DMS153 treated with DMSO at 0.1 percent for 48 hours (cell line): ENCODE measurements at regions not wholly inside any gene's neighbourhood (a gene's known extent, or its start where the extent isn't known, plus 50 kb on each side); places are given as distances from the start of the nearest gene placed in this dataset.
"Not testable (repeated sequence)": the region's sequence is repeated elsewhere in the genome, so short reads cannot be mapped to it uniquely, and the experiment has no call there.

Experiments
- DNase-seq: peaks from one replicate; lab custom pipeline; 2025; ENCODE audit not compliant: unreplicated experiment; lab: John Stamatoyannopoulos, UW

DNA sequence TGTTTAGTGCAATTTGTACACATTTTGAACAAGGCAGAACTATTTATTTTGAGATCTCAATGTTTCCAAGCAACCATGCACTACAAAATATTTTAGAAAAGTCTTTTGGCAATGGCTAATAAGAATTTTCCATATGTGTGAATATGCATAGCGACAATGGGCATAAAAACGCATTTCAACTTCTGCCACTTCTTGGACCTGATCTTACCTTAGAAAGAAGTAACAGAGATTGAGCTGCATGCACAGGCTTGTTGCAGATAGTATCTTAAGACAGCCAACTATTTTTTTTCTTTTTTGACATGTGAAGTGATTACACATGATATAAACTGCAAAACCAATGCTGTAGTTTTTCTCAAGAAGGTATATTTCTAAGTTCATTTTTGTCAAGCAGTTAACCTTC lies 210.4 kb upstream of the PHACTR1 start:
- DNase-seq = no peak

DNA sequence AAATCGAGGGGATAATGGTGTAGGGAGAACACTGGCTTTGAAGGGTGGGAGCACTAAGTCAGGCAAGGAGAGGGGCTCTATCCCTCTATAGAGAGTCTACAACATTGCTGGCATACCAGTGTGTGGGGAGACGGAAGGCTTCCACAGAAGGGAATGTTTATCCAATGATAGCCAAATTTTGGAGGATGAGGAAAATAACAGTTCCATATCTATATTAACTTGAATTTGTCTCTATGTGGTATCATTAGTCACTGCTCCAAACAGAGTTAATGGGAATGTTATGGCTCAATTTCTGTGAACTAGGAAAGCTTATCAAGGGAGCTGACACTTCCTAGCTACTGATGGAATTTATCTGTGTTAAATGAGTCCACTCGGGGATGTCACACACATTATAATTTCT lies 208.9 kb upstream of the PHACTR1 start:
- no peak for DNase-seq

DNA sequence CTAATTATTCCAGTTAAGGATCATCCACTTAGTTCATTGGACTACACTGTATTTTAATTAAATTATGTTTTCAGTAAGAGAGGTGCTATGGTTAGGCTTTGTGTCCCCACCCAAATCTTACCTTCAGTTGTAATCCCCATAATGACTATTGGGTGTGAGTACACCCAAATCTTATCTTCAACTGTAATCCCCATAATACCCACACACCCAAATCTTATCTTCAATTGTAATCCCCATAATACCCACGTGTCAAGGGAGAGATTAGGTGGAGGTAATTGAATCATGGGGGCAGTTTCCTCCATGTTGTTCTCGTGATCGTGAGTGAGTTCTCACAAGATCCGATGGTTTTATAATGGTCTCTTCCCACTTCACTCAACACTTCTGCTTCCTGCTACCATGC lies 208.0 kb upstream of the PHACTR1 start:
- DNase-seq = no peak

DNA sequence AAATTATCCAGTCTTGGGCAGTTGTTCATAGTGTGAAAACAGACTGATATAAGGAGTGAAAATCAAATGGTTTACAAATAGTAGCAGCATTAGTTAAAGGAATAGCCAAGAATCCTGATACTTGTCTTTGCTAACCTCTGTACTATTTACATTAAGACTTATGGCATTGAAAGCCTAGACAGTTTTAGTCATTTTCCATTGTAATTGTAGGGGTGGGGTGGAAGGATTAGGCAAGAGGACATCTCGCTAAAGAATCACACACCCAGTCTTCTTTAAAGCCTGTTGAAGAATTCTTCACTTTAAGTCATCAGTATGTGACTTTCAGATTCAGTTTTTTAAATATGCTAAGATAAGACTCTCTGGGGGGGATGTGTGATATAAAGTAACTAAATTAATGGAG lies 207.5 kb upstream of the PHACTR1 start:
- no peak for DNase-seq

DNA sequence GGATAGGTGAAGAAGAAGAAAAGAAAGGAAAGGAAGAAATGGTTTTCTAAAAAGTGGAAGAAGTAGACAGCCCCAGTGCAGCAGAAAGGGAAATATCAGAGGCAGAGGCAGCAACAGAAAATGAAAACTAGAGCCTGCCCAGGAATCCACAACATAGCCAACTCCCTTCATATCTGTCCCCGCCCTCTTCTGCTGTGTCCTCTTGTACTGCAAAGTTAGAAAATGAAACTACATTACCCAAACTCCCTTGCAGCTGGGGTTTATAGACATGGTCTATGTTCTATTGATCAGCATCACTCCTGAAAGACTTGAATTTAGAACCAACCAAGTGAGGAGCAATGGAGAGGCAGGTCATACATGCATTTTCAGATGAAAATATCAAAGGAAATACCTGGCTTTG lies 200.5 kb upstream of the PHACTR1 start:
- no peak for DNase-seq

DNA sequence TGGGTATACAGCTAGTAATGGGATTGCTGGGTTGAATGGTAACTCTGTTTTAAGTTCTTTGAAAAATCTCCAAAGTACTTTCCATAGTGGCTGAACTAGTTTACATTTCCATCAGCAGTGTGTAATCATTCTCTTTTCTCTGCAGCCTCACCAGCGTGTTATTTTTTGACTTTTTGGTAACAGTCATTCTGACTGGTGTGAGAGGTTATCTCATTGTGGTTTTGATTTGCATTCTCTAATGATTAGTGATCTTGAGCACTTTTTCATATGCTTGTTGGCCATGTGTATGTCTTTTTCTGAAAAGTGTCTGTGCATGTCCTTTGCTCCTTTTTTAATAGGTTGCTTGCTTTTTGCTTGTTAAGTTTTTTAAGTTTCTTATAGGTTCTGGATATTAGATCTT lies 194.2 kb upstream of the PHACTR1 start:
- DNase-seq = no peak

DNA sequence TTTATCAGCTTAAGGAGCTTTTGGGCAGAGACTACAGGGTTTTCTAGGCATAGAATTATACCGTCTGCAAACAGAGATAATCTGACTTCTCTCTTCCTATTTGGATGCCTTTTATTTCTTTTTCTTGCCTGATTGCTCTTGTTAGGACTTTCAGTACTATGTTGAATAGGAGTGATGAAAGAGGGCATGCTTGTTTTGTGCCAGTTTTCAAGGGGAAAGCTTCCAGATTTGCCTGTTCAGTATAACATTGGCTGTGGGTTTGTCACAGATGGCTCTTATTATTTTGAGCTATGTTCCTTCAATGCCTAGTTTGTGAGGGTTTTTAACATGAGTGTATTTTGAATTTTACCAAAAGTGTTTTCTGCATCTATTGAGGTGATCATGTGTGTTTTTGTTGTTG lies 192.8 kb upstream of the PHACTR1 start:
- no peak for DNase-seq

DNA sequence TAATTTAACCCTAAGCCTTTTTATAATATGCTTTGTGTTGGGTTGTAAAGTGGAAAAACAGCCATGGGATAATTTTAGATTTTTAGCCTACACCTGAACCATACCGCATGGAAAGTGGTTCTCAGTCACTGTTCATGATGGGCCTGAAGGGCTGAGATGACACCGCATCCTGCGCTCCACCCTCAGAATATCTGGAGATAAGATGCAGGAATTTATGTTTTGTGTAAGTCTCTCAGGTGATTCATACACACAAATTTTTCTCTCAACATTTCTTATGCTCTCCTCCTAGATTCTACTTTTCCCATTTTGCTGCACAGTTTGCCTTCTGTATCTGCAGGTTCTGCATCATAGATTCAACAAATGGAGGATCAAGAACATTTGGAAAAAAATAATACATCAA lies 191.3 kb upstream of the PHACTR1 start:
- DNase-seq = no peak

DNA sequence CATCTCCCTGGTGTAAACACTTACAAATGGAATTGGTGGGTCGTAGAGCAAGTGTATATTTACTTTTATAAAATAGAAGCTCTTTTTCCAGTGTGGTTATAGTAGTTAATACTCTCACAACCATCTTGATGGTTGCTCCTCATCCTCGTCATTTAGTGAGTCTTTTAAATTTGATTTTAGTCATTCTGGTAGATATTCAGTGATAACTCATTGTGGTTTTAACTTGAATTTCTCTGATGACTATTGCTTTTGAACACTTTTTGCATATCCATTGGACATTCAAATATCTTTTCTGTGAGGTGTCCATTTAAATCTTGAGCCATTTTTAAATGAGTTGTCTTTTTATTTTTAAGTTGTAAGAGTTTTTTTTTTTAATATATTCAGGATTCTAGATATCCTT lies 189.2 kb upstream of the PHACTR1 start:
- no peak for DNase-seq

DNA sequence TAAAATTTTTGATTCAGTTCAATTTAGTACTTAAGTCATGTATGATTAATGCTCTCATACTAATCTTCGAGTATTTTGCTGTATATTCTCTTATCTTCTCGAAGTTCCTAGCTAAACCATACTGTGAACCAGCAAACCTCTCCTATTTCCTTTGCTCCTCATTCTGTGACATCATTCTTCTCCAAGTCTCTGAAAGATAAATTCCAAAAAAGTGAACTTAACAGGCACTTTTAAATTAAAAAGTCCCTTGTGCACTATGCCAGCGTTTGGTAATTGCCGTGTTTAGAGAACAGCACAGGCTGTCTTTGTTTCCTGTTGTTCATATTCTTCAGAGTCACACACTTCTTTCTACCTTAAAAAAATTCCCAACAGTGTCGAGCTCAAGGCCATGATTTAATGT lies 188.4 kb upstream of the PHACTR1 start:
- DNase-seq = no peak

DNA sequence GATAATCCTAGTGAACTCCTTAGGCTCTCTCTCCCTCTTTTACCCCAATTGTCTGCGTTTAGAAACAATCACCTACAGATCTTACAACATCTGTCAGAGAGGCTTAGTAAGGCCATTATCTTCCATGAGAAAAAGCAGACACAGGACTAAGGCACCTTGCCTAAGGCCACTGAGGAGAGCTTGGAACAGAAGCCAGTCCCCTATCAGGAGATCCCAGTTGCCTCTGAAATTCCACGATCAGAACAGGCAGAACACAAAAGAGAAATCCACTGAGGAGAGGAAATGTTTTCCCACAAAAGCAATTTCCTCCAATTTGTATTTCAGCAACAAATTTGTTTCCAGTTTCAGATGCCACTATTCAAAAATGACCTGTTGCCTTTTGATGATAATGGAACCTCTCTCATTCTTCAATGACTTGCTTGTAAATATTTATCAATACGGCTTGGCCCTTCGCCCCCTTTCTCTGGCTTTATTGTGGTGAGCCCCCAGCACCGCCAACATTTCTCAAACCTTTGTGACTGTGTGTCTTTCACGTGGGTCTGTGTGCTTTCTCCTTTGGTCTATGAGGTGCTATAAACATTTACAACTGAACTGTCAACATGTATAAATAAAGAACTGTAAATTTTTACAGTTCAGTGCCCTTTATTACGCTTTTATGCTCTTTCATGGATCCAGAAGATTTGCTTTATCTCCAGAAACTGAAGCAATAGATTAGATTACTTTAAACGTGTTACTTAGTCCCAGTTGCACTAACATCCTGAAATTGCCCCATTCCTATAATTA lies 187.8 kb upstream of the PHACTR1 start:
- DNase-seq = no peak

DNA sequence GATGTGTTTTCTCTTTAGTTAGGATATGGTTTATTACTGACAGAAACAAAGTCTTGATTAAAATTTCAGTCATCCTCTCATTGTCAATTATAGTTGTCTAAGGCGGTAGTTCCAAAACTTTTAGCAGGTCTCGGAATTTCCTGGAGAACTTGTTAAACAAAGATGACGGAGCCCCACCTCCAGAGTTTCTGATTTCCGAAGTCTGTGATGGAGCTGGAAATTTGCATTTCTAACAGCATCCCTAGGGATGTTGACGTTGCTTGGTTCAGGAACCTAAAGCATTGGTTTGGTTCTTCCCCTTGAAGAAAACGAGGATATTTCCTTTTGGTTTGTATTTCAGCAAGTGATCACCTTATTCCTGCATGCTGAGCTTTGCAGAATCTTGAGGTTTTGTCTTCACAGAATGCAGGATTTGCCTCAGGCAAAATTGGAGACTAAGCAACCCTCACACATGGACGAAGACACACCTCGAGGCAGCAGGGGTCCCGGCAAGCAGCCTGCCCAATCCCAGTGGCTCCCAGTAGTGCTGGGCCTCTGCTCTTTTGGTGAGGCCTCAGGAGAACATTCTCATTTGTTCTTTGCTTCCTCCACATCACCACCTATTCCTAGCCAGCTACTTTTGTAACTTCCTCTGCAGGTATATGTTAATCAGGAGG lies 187.1 kb upstream of the PHACTR1 start:
- no peak for DNase-seq

DNA sequence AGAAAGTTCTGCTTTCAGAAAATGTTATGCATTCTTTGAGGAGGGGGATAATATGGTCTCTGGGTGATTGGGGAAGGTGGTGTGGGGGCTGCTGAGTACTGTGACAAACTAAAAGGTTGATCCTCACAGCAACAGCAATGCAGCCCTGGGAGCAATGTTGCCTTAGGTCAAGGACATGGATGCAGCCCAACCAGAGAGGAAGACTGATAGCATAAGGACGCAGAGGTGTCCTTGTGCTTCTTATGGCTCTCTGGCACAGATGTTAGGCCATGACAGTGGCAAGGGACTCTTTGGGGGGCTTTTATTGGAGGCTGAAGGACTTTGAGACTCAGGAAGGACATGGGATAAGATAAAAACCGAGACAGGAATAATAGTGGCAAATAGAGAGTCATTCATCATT lies 186.2 kb upstream of the PHACTR1 start:
- DNase-seq = no peak

DNA sequence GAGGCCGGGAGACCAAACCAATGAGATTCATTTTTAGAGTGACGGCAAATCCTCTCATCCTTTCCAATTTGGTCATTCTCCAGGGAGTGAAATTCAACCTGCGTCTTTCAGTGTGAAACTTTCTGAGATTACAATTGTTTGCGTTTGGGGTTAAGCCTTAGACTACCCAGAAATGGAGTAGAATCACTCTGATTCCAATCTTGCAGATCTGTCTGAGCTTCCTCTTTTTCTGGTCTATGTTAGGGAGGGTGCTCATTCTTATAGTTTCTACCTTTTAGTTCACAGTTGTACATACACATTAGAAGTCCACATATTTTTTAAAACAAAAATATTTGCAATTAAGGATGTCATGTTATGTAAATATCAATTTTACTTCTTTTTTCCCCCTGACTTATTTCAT lies 183.0 kb upstream of the PHACTR1 start:
- DNase-seq = no peak

DNA sequence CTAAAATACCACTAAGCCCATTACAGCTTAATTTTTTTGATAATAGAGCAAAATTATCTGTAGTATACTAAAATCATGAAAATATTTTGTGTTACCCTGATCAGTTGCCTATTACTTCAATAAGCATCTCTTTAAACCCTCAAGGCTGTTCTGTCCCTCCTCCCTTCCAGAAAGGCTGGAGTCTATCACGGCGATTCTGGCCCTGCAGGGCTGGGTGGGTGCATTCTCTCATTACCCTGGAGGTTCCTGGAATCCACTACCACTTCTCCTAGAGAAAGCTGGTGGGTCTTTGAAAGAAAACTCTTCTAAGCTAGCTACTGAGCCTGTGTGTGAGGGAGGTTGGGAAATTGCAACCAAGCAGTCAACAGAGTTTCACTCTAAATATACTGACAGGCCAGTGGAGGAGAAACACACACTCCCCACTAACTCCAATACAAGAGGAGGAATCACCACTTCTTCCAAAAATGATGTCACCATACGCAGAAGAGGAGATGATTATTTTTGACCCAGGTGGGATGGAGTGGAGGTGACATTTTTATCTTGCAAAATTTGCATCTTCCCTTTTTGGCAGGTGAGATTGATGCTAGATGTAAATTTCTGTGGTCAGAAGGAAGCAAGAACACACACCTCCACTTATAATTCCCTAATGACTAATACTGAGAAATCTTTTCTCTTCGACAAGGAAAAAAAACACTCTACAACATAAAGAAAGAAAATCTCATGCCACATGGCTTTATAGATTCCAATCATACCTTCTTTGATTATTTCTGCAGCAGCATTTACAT lies 182.3 kb upstream of the PHACTR1 start:
- no peak for DNase-seq

DNA sequence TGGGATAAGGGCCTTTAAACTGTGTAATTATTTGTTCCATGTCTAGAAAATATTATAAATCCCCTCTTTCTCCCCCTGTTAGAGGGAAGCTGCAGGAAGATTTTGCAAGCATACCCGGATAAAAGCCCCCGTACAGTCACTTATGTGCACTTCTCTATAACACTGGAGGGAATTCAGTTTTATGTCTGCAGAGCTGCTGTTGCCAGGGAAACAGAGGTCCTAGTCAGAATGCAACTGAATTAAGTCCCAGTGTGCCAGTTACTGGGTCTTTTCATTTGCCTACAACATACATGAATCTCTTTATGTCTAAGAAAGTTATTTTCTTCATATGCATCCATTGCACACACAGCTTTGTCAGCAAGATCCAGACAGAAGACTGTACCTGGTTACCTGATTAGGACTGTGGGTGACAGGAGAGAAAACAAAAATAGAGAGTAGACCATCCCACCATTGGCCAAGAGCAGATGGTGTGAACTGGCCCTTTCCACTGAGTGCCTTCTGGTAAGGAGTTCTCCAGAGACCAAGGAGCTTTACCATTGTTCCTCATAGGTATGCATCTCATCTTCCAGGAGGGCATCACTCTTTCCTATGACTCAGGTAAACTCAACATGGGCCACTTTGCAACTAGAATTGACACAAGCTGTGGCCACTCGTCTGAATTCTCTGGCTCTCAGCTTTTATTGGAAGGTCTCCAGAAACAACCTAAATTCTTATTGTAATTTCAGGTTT lies 180.8 kb upstream of the PHACTR1 start:
- DNase-seq = no peak

DNA sequence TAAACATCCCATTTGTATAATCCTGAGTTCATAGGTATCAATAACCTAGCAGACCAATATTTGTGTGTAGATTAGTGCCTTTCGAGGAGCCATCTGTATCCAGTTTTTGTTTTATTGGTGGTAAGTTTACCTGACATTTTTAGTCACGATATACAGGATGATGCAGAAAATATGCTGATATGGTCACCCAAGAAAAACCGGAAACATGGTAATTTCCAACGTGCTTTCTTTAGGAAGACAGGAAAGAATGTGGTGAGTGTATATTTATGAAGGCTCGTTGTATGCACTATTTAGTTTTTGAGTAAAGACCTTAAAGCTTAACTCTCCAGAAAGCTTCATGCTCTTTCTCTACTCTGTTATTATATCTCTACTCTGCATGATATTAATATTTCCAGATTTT lies 180.2 kb upstream of the PHACTR1 start:
- DNase-seq = no peak

DNA sequence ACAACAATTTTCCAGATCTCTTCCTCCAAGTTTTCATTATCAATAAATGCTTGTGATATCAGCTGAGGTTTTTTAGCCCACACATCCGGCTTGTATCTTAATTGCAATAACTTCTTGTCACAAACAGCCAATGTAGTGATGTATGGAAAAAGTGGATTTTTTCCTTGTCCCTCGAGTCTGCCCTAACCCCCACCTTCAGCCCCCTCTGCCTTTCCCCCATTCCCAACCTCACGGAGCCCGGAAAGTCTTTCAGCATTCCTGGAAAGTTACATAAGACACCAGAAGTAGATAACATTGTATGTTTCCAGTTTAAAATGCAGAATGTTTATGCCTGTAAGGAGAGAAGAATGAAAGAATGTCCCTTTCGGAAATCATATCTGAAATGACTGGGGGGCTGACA lies 179.2 kb upstream of the PHACTR1 start:
- DNase-seq = no peak

DNA sequence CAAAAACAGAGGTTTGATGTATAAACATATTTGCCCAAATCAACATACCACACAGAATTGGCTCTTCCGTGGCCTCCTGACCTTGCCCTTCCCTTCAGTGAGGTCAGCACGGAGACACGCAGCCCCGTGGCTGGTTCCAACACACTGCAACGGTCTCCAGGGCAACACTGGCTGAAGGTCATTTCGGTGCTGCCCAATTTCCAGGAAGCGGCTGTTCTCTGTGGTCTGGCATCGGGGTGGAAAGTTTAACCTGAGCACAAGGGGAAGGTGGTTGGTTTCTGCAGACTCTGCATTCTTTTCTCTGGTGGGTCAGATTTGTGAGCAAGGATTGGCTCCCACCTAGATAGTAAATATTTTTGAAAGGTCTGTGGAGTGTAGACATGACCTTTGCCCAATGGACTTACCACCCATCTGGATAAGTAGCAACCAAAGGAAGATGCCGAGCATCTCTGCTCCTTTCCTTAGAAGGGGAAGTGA lies 177.6 kb upstream of the PHACTR1 start:
- DNase-seq = no peak

DNA sequence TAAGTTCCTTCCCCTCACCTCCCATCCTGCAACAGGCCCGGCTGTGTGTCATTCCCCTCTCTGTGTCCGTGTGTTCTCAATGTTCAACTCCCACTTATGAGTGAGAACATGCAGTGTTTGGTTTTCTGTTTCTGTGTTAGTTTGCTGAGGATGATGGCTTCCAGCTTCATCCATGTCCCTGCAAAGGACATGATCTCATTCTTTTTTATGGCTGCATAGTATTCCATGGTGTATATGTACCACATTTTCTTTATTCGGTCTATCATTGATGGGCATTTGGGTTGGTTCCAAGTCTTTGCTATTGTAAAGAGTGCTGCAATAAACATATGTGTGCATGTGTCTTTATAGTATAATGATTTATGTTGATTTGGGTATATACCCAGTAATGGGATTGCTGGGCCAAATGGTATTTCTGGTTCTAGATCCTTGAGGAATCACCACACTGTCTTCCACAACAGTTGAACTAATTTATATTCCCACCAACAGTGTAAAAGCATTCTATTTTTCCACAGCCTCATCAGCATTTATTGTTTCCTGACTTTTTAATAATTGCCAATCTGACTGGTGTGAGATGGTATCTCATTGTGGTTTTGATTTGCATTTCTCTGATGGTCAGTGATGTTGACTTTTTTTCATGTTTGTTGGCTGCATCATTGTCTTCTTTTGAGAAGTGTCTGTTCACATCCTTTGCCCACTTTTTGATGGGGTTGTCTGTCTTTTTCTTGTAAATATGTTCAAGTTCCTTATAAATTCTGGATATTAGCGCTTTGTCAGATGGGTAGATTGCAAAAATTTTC lies 174.1 kb upstream of the PHACTR1 start:
- DNase-seq = not testable (repeated sequence)

DNA sequence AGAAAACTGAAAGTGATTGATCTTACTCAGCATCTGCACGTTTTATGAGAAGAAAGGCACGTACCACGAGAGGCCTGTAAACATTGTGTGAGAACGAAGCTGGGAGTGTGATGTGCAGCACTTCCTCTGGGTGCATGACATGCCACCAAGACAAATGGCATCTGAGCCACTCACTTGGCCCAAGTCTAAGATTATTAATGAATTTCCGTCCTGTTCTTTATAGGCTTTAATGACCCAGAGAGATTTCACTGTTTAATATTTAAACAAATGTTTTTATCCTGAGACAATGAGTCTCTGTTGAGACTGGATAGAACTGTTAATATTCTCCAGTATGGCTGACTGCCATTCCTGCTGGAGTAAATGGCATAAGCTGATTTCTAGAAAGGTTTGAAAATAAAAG lies 172.6 kb upstream of the PHACTR1 start:
- DNase-seq = no peak
